K562 (cell line): ENCODE measurements at regions not wholly inside any gene's neighbourhood (a gene's known extent, or its start where the extent isn't known, plus 50 kb on each side); places are given as distances from the start of the nearest gene placed in this dataset.

Experiments
- BRCA1 ChIP-seq, 2 experiments: fragments of 450-650 bp in 1 of 2; sonication (generic) in 1 of 2; formaldehyde crosslinking in 1 of 2; IDR thresholded peaks; 2 replicates each; pipeline versions ENCODE4 v1.5.0 to v1.6.1; 2017 to 2020; ENCODE audit warnings: mild to moderate bottlenecking in 1 of 2, missing genetic modification reagents in 1 of 2
- CC2D1A ChIP-seq: fragments of 450-650 bp; IDR thresholded peaks from 2 replicates; pipeline ENCODE4 v1.6.1; 2017; ENCODE audit warnings: mild to moderate bottlenecking
- ESRRB ChIP-seq: fragments of 250-450 bp; sonication (Bioruptor Pico); IDR thresholded peaks from 2 replicates; pipeline ENCODE4 v1.5.0; 2020; ENCODE audit warnings: mild to moderate bottlenecking, moderate library complexity, borderline replicate concordance
- HNRNPH1 ChIP-seq: fragments of 200-400 bp; formaldehyde crosslinking; optimal IDR thresholded peaks from 2 replicates; pipeline ENCODE3; 2017; ENCODE audit warnings: low read depth, mild to moderate bottlenecking, low read length, moderate library complexity
- LARP7 ChIP-seq: fragments of 450-650 bp; IDR thresholded peaks from 2 replicates; pipeline ENCODE4 v1.6.1; 2016
- PHTF2 ChIP-seq: fragments of 250-450 bp; sonication (Bioruptor Pico); IDR thresholded peaks from 2 replicates; pipeline ENCODE4 v1.5.0; 2021; ENCODE audit warnings: mild to moderate bottlenecking
- TFAM ChIP-seq: fragments of 250-450 bp; sonication (Bioruptor Pico); conservative IDR thresholded peaks from 2 replicates; pipeline ENCODE4 v1.5.0; 2021; ENCODE audit warnings: mild to moderate bottlenecking, moderate library complexity
- ZBTB11 ChIP-seq, 3 experiments: fragments of 200-800 bp in 1 of 3; fragments of 250-450 bp in 1 of 3; fragments of 450-650 bp in 1 of 3; sonication (Bioruptor Pico) in 1 of 3; sonication (Bioruptor generic) in 1 of 3; formaldehyde crosslinking in 1 of 3; IDR thresholded peaks; 2 replicates each; pipeline versions ENCODE4 v1.6.1 to v1.8.0; 2016 to 2022; ENCODE audit warnings: mild to moderate bottlenecking in 2 of 3, missing genetic modification characterization in 2 of 3, missing compliant biosample characterization in 1 of 3, moderate library complexity in 1 of 3
- ZC3H4 ChIP-seq: sonication (generic); formaldehyde crosslinking; IDR thresholded peaks from 2 replicates; pipeline ENCODE4 v1.9.0; 2021; ENCODE audit warnings: missing genetic modification reagents, borderline replicate concordance
- ZFP36 ChIP-seq: fragments of 150-350 bp; IDR thresholded peaks from 2 replicates; pipeline ENCODE4 v1.6.1; 2018; ENCODE audit warnings: low read length, low read depth; ENCODE audit not compliant: partially characterized antibody
- ZNF277 ChIP-seq: fragments of 250-450 bp; sonication (Bioruptor Pico); IDR thresholded peaks from 2 replicates; pipeline ENCODE4 v1.8.0; 2022; ENCODE audit warnings: inconsistent platforms, mild to moderate bottlenecking, moderate library complexity, borderline replicate concordance
- ZNF583 ChIP-seq: fragments of 250-450 bp; sonication (Bioruptor Pico); IDR thresholded peaks from 2 replicates; pipeline ENCODE4 v1.4.0; 2020
- TF ChIP-seq, protein P1 (sequence below): IDR thresholded peaks from 2 replicates; pipeline ENCODE4 v1.6.1; 2016; ENCODE audit warnings: missing genetic modification characterization, missing compliant biosample characterization
- TF ChIP-seq, protein P2 (sequence below): sonication (generic); IDR thresholded peaks from 2 replicates; pipeline ENCODE4 v1.6.1; 2016
- TF ChIP-seq, protein P3 (sequence below), 2 experiments: IDR thresholded peaks in 1 of 2; conservative IDR thresholded peaks in 1 of 2; 2 replicates each; pipeline ENCODE4 v1.6.1; 2016; ENCODE audit warnings: low read depth in 2 of 2, mild to moderate bottlenecking in 1 of 2, missing compliant biosample characterization in 1 of 2, missing genetic modification characterization in 1 of 2, moderate library complexity in 1 of 2

GRCh38 chr6:14950103-14950969 is 295.5 kb upstream of the JARID2 start (continued):
- TF ChIP-seq ZNF277 (CRISPR knock-in tag), result no peak
- TF ChIP-seq, protein P1, sequence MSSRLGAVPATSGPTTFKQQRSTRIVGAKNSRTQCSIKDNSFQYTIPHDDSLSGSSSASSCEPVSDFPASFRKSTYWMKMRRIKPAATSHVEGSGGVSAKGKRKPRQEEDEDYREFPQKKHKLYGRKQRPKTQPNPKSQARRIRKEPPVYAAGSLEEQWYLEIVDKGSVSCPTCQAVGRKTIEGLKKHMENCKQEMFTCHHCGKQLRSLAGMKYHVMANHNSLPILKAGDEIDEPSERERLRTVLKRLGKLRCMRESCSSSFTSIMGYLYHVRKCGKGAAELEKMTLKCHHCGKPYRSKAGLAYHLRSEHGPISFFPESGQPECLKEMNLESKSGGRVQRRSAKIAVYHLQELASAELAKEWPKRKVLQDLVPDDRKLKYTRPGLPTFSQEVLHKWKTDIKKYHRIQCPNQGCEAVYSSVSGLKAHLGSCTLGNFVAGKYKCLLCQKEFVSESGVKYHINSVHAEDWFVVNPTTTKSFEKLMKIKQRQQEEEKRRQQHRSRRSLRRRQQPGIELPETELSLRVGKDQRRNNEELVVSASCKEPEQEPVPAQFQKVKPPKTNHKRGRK (tag), result no peak
- TF ChIP-seq HNRNPH1, result no peak
- no peak for TF ChIP-seq ZBTB11 (CRISPR knock-in tag; IDR thresholded peaks at IDR 0.05)
- TF ChIP-seq BRCA1 (IDR thresholded peaks at IDR 0.05), result no peak
- TF ChIP-seq BRCA1 (CRISPR knock-in tag; IDR thresholded peaks at IDR 0.05), result no peak
- no peak for TF ChIP-seq ZC3H4 (CRISPR knock-in tag)
- no peak for TF ChIP-seq ZNF583
- TF ChIP-seq, protein P2, sequence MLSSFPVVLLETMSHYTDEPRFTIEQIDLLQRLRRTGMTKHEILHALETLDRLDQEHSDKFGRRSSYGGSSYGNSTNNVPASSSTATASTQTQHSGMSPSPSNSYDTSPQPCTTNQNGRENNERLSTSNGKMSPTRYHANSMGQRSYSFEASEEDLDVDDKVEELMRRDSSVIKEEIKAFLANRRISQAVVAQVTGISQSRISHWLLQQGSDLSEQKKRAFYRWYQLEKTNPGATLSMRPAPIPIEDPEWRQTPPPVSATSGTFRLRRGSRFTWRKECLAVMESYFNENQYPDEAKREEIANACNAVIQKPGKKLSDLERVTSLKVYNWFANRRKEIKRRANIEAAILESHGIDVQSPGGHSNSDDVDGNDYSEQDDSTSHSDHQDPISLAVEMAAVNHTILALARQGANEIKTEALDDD, result no peak
- TF ChIP-seq CC2D1A, result no peak
- TF ChIP-seq, protein P3, sequence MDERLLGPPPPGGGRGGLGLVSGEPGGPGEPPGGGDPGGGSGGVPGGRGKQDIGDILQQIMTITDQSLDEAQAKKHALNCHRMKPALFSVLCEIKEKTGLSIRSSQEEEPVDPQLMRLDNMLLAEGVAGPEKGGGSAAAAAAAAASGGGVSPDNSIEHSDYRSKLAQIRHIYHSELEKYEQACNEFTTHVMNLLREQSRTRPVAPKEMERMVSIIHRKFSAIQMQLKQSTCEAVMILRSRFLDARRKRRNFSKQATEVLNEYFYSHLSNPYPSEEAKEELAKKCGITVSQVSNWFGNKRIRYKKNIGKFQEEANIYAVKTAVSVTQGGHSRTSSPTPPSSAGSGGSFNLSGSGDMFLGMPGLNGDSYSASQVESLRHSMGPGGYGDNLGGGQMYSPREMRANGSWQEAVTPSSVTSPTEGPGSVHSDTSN (CRISPR knock-in tag; IDR thresholded peaks at IDR 0.05; ENCODE audit: low read depth), result peak; percentile 50; the same call in 1 of the 2 replicates
- TF ChIP-seq, protein P3 (tag; conservative IDR thresholded peaks at IDR 0.05; ENCODE audit: low read depth), result peak; percentile 96
- no peak for TF ChIP-seq ESRRB
- TF ChIP-seq LARP7, result no peak
- no peak for TF ChIP-seq PHTF2 (CRISPR knock-in tag)
- no peak for TF ChIP-seq TFAM (CRISPR knock-in tag)
- TF ChIP-seq ZFP36, result no peak
